GM18870 (cell line): ENCODE measurements at regions not wholly inside any gene's neighbourhood (a gene's known extent, or its start where the extent isn't known, plus 50 kb on each side); places are given as distances from the start of the nearest gene placed in this dataset.

ENCODE experiments used
- ATAC-seq: cut with Tn5 transposase; IDR thresholded peaks from one replicate; pipeline ENCODE4 v1.9.1; 2021; ENCODE audit warnings: moderate library complexity; ENCODE audit not compliant: unreplicated experiment

DNA sequence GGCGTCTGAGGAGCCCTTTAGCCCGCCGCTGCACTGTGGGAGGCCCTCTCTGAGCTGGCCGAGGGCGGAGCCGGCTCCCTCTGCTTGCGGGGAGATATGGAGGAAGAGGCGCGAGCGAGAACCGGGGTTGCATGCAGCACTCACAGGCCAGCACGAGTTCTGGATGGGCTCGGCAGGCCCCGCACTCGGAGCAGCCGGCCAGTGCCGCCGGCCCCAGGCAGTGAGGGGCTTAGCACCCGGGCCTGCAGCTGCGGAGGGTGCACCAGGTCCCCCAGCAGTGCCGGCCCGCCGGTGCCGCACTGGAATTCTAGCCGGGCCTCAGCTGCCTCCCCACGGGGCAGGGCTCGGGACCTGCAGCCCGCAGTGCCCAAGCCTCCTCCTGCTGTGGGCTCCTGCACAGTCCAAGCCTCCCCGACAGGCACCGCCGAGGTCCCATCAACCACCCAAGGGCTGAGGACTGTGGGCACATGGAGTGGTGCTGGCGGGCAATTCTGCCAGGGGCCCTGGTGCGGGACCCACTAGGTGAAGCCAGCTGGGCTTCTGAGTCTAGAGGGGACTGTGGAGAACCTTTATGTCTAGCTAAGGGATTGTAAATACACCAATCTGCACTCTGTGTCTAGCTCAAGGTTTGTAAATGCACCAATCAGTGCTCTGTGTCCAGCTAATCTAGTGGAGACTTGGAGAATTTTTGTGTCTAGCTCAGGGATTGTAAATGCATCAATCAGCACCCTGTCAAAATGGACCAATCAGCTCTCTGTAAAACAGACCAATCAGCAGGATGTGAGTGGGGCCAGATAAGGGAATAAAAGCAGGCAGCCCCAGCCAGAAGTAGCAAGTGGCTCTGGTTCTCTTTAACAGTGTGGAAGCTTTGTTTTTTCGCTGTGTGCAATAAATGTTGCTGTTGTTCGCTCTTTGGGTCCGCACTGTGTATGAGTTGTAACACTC, 329.7 kb upstream of the JARID2 start:
- ATAC-seq: no peak

DNA sequence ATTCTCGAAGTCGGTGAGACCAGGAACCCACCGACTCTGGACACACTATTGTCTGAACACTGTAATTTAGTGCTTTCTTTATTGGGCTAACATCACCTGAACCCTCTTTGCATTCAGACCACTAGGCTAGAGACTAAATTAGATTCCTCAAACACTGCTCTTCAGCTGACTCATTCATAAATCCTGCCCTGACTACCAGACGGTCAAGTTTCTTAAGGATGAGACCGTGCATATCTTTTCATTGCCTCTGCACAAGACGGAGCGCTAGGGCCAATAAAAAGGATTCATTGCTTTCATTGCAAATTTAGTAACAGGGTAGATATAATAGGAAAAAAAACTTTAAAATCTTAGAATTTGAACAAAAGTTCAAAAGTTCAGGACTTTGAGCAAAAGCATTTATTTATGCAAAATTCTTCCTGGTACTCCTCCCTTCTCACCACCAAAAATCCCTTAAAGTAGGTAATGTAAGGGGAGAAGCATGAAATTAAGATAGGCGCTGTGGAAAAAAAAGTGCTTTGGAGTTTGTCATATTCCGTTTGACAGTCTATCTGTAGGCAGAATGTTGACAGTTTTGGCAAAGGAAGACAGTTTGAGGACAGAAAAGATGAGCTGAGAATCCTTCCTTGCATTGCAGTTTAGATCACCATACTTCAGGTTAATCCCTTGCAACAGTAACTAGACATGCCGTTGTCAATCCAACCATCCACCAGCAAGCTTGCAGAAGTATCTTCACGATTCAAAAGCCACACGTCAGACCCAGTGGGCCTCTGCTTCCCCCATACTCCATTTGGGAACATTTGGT, 328.6 kb upstream of the JARID2 start:
- no peak for ATAC-seq

DNA sequence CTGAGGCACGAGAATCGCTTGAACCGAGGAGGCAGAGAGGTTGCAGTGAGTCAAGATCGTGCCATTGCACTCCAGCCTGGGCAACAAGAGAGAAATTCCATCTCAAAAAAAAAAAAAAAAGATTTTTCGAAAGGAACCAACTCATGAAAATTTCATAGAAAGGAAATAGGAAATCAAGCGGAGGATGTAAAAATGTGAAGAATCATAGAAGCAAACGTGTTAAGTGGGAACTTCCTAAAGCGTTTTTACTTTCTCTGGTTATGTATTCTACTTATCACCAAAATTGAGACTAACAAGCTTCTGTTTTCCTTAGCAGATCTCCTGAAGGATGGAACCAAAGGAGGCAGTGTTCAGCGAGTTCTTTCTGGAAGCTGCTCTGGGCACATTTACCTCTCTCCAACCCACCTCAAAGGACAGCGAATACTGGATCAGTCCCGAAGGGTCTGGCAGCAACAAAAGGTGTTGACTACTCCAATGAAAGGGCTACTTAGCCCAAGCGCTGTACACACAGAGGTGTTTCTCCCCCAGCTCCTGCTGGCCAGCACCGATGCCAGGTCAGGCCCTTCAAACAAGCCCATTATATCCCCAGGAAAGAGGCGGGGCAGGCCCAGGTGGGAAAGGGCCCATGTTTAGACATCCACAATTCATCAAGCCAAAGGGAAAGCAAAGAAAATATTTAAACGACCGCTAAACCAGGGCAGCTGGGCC, 327.5 kb upstream of the JARID2 start:
- ATAC-seq: no peak

DNA sequence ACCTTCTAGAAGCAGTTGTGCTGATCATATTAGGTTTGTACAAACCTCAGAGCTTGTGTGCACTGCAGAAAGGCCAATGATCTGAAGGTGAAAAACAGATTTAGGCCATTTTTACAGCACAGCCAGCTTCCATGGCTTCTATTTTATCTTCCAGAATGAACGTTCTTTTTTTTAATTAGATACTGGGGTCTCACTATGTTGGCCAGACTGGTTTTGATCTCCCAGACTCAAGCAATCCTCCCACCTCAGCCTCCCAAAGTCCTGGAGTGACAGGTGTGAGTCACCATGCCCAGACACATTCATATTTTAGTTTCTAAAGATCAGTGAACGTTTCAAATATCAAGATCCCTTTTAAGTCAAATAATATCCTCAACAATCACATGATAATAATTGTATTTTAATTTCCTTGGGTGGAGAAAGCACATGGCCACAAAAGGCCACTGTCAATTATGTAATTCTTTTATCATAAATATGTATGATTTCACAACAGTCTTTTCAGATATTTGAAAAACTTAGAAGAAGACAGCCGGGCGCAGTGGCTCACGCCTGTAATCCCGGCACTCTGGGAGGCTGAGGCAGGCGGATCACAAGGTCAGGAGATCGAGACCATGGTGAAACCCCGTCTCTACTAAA, 326.7 kb upstream of the JARID2 start:
- ATAC-seq: no peak

DNA sequence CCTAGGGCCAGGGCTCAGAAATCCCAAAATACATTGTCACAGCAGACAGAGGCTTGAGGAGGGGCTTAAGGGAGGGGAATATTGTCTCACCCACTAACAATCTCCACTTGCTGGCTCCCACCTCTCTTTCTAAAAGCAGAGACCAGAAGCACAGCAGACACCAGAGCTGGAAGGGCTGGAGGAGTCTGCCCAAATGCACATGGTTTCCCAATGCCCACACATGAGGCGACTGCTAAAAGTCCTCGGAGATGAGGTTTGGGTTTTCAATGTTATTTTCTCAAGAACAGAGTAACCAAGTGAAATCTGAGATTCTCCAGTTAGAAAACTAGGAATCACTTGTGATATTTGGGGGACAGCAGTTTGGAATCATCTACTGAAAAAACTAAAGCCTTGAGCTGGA, 325.6 kb upstream of the JARID2 start:
- no peak for ATAC-seq

DNA sequence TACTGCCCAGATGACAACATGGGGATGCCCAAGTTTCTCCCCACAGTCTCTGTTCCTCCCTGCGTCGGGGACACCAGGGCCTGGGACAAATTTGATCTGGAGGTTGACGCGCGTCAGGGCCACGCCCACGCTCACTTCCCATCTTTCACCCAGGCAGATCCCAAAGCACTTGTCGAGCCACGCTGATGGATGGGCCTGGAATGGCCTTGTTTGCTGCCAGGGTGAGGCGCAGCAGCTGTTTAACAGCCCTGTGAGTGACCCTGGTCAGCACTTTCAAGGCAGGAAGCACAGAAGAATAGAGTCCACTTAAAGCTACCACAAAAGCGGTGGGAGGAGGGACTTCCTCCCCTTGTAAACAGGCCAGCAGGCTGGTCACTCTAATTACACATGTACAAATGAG, 324.7 kb upstream of the JARID2 start:
- no peak for ATAC-seq

DNA sequence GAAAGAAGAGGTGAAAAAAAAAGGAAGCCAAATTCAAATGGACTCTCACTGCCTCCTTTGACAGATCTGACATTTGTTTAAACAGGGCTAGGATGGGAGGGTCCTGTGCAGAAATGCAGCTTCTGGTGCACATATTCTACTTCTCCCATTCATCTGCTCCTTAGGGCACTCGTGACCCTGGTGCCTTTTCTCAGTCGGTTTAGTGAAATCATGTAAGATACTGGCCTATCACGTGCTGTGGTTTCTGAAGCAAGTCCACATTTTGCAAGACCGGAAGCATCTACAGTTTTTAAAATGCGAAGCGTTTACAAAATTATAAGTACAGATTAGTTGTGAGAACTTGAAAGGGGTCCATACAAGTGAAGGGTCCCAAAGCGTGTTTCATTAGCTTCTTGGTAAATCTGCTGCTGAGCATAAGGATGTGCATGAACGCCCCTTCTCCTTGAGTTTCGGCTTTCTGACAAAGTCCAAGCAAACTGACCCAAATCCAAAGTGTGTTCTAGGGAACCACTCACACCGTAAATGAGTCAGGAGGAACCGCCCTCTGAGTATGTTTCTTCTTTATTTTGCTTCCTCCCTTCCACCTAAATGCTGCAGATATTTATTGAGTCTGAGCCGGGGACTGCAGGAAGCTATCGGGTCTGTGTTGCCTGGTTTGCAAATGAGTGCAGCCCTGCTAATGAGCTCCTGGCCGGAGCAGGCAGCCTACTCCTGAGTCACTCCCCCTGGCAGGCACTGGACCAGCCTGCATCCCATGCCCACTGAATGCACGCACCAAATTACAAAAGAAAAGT, 323.8 kb upstream of the JARID2 start:
- no peak for ATAC-seq

DNA sequence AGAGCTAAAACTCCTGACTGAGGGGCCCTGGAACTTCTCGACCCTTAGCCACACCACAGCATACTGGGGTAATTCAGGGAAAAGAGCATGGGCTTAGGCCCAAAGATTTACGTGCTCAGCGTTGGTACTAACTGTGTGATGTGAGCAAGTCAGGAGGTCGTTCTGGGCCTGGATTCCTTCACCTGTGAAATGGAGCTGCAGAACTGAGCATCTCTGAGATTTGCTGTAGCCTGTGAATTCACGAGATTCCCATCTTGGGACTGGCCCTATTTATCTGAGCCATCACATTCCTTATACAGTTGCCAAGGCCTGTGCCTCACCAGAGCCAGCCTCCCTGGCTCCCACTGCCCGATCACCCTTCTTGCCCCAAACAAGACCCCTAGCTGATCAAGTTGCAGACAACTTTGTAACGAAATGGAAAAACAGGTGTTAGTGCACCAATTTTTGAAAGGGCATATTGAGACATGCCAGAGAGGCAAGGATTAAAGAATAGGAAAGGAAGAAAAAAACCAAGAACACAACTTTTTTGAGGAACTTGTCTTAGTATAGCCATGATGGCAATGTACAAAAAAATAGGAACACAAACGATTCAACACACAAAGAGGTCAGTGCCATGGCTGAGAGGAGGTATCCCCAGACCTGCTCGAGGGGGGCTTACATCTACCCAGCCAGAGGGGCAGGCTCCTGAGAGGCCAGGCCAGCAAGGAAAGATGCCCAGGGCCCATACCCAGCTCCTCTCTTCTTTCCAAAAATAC, 323.0 kb upstream of the JARID2 start:
- ATAC-seq: no peak

DNA sequence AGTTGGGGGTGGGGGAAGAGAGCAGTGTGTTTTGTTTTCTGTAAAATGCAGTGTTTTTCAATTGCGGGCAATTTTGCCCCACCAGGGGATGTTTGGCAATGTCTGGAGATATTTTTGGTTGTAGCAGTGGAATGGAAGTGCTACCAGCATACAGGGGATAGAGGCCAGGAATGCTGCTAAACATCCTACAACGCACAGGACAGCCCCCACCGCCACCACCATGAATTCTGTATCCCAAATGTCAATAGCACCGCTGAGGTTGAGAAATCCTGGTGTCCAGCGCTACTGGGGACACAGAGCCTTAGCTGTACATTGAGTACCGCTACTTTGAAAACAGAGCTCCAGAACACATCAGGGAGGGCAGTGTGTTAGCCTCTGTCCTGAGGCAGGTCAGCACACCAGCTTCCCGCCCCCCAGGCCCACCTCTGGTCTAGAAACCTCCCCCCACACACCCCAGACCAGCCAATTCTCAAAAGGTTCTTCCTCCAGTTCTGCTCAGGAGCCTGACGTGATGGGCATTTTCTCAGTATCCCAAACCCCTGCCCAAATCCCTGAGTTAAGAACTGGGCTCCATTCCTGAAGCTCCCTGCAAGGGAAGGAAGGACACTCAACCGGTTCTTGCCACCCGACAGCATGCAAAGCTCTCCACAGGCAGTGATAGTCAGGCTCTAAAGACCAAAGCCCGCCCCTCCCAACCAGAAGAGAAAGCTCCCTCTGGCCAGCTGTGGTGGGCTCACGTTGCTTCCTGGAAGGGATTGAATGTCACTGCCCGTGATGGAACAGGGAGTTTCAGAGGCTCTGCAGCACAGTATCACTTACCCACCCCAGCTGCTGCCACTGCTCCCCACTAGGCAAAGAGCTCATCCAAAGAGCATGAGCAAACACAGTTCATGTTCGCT, 321.5 kb upstream of the JARID2 start:
- ATAC-seq: no peak

DNA sequence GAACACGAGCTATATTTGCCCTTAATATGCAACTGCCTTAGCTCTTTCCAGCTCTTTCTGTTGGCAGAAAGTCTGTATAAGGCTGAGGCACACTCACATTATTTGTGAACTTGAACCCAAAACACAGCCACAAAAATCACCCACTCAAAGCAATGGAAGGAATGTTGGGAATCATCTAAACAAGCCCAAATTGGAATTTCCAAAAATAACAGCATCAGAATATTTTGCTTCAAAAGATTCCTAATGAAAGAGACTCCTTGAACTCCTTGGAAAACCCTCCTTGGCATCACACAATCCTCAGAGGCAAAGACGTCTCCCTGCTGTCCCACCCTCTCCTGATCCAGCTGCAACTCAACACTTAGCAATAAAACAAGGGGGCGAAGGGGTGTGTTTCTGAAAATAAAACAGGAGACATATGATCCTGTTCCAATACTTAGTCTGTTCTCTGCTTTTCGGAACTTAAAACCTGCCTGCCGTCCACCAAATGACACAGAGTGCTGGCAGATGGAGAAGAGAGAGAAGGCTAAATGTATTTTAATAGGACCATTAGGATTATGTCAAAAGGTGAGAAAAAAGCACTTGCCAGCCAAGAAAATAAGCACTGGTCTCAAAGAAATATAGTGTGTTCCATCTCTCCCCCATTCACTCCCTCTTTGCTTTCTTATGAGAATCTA, 320.7 kb upstream of the JARID2 start:
- ATAC-seq: no peak

DNA sequence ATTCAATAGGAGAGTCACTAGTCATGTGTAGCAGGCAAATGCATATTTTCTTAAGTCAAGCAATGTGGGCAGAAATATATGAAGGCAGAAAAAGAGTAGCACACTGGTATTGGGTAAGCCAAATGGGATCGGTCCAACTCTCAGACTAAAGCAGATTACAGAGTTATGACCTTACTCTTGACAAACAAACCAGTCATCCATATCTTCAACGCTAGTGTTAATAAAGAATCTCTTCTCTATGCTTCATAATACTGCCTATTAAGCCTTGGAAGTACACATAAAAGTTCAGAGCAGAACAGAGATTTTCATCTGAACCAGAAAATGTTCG, 320.2 kb upstream of the JARID2 start:
- no peak for ATAC-seq

DNA sequence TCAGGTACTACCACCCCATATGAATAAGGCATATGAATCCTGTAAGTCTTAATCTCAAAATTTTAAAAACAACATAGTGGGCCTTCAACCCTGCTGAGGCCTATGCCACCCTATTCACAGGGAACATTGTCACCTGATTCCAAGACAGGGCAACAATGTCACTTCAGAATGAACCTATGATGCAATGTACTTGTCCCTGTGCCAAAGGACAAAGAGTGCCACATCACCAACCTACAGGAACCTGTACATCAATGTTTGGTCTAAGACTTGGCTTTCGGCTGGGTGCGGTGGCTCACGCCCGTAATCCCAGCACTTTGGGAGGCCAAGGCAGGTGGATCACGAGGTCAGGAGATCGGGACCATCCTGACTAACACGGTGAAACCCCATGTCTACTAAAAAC, 318.5 kb upstream of the JARID2 start:
- ATAC-seq: no peak

DNA sequence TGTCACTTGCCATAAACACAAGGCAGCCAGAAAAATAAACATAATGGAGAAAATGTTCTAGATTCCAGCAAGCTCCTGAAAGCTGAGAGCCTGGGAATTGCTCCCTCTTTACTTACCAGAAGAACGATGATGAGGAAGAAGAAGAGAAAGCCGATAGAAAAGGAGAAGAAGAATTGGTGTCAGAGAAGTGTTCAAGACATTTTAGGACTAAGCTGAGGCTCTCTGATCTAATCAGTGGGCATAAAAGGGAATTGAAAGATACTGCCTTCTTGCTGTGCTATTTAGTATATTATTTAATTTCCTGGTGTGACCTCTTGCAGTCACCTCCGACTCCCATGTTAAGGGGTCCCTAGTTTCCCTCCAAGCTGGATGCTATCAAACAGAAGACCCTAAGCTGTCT, 316.6 kb upstream of the JARID2 start:
- ATAC-seq: no peak

DNA sequence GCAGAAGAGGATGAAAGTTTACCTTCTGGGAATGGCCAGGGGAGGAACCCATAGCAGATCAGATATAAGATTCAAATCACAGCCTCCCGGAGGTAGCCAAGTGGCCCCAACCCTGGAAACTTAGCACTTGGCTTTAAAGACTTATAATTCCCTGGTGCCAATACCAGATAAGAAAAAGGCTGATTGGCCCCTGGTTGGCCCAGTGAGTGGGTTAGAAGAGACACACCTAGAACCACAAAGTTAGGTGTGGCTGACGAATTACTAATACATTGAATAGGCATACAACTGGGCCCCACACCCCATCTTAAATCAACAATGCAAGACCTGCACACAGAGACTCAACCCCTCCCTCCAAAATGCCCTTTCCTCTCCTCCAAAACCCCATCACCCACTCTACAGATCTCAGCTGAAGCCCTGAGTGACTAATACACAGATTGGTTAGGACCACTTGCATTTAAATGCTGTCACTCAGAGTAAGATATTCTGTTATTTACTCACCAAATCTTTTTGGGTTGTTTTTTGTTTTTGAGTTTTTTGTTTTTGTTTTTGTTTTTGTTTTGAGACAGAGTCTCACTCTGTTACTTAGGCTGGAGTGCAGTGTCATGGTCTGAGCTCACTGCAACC, 315.4 kb upstream of the JARID2 start:
- no peak for ATAC-seq

DNA sequence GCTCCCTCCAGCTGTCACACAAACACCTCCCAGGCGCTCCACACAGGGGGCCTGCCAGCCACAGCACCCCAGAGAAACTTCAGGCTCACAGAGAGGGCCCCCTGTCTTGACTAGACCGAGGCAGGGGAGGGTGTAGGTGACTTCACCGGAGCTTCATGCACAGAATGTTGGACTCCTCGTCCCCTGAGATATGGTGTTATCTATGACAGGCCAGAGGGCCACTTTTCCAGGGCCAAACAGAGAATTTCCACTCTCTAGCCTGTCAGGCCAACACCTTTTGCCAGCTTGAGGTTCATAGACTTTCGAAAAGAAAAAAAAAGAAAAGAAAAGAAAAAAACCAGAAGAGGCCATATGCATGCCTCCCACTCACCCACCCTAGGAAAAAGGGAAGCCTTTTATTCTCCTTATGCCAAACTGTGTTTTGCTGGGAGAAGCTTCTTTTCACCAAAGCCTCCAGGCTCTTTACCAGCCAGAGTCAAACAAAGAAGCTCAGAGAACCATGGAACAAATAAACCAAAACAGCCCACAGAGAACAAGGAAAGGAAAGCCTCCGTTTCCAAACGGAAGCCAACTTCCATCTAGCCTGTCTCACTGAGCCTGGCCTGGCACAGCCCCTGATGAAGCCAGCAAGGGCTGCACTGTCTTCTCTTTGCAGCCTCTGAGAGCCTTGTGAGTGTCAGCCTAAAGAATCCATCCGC, 313.2 kb upstream of the JARID2 start:
- ATAC-seq: no peak

DNA sequence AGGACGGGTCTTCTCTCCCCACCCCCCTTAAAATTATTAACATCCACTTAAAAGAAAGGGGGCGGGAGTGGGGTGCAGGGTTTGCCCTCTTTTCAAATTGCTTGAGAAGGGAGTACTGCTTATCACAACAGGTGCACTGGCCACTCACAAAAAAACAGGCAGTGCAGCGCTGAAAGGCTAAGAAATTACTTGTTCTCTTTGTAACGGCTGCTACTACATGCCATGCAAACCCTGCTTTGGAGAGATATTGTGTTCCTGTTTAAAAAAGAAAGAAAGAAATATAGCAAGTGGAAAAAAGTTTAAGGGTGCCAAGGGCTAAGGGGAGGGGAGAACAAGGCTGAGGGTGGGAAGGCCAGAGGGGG, 312.7 kb upstream of the JARID2 start:
- no peak for ATAC-seq

DNA sequence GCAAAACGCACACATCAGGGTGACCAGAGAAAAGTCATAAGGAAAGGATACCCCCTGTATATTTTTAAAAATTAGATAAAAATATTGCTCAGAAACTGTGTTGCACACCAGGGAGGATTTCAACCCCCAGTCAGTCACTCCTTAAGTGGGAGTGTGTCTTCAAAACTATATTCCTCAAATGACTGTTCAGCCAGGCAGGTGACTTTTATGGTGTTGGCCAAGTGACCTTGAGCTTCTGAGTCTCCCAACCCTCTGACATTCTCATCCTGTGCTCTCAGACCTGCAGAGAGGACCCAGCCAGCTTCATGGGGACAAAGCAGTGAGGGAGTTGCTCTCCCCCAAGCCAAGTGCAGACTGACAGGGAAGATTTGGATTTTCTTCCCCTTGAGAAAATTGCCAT, 311.9 kb upstream of the JARID2 start:
- ATAC-seq: no peak
